ENCODE measurements at regions not wholly inside any gene's neighbourhood (a gene's known extent, or its start where the extent isn't known, plus 50 kb on each side); places are given as distances from the start of the nearest gene placed in this dataset.

DNA sequence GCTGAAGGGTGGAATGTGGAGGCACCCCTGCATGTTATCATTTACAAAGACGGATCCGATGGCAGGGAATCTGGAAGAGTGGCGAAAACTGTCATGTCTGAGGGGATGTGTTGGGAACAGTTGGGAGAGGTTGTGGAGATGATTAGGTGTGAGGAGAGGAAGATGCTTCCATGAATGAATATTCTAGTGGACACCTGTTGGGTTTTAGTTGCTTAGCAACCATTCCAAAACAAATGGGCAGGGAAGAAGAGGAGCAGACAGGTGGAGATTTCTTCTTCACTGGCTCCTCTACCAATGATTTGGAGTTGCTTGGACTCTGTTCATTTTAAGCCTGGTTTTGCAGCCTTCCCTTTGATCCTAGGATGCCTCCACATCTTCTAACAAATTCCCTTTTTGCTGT is 465.3 kb upstream of the CLINT1 start:
- no peak overlapping the region for H3K4me3 ChIP-seq (ENCODE audit: low read depth, low read length)
- TF ChIP-seq, protein P1, sequence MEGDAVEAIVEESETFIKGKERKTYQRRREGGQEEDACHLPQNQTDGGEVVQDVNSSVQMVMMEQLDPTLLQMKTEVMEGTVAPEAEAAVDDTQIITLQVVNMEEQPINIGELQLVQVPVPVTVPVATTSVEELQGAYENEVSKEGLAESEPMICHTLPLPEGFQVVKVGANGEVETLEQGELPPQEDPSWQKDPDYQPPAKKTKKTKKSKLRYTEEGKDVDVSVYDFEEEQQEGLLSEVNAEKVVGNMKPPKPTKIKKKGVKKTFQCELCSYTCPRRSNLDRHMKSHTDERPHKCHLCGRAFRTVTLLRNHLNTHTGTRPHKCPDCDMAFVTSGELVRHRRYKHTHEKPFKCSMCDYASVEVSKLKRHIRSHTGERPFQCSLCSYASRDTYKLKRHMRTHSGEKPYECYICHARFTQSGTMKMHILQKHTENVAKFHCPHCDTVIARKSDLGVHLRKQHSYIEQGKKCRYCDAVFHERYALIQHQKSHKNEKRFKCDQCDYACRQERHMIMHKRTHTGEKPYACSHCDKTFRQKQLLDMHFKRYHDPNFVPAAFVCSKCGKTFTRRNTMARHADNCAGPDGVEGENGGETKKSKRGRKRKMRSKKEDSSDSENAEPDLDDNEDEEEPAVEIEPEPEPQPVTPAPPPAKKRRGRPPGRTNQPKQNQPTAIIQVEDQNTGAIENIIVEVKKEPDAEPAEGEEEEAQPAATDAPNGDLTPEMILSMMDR (IDR thresholded peaks at IDR 0.05; ENCODE audit: borderline replicate concordance, insufficient read depth, low read depth, low read length) = no peak

- no peak overlapping the region for H3K4me3 ChIP-seq (ENCODE audit: low read depth, low read length)
- TF ChIP-seq, protein P1 (IDR thresholded peaks at IDR 0.05; ENCODE audit: borderline replicate concordance, insufficient read depth, low read depth, low read length) = no peak
Observed at GRCh38 chr5:158322620-158323019, 463.7 kb upstream of the CLINT1 start.

GRCh38 chr5:158320934-158321333 is 462.0 kb upstream of the CLINT1 start:
- H3K4me3 ChIP-seq (ENCODE audit: low read depth, low read length) = no peak overlapping the region
- TF ChIP-seq, protein P1 (IDR thresholded peaks at IDR 0.05; ENCODE audit: borderline replicate concordance, insufficient read depth, low read depth, low read length) = no peak

DNA sequence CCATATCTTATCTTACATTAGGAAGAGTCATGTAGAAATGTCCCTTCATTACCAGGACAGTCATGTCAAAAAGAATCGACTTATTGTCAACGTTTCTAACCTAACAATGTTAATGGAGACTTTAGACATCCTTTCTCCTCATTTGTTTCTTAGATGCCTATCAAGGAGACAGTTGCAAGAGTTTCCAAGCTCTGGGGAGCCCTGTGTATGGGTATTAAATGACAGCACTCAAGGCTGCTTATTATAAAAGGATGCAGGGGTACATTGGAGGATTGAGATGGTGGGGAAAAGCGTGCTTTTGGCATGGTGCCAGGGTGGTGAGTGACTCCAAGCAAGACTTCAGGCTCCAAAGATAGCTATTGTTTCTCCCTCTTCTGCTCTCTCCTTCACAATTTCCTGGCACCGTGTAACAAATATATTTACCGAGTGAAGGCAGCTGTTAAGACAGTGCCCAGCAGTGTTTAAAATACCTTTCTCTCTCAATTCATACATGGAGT is 461.3 kb upstream of the CLINT1 start:
- H3K4me3 ChIP-seq (ENCODE audit: low read depth, low read length) = no peak overlapping the region
- TF ChIP-seq, protein P1 (IDR thresholded peaks at IDR 0.05; ENCODE audit: borderline replicate concordance, insufficient read depth, low read depth, low read length) = no peak

DNA sequence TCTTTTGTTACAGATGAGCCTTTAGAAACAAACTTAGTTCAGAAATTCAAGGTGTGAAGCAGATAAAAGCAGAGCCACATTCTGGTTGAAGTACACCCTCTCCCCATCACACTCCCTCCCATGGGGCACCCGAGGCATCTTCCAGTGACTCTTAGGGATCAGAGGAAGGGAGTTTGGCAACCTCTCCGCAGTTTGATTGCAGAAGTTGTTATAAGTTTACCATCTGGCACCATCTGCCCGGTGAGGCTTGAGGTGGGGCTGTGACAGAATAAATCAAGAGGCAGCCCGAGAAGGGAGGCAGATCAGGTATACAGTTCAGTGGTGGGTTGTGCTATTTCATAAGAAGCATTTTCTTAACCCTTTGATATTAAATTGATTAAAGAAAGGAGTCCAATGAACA is 458.6 kb upstream of the CLINT1 start:
- H3K4me3 ChIP-seq (ENCODE audit: low read depth, low read length) = no peak overlapping the region
- TF ChIP-seq, protein P1 (IDR thresholded peaks at IDR 0.05; ENCODE audit: borderline replicate concordance, insufficient read depth, low read depth, low read length) = no peak

- no peak overlapping the region for H3K4me3 ChIP-seq (ENCODE audit: low read depth, low read length)
- TF ChIP-seq, protein P1 (IDR thresholded peaks at IDR 0.05; ENCODE audit: borderline replicate concordance, insufficient read depth, low read depth, low read length) = no peak
Observed at GRCh38 chr5:158313733-158314464, 455.0 kb upstream of the CLINT1 start.
